GM23338 (cell line): ENCODE measurements at regions not wholly inside any gene's neighbourhood (a gene's known extent, or its start where the extent isn't known, plus 50 kb on each side); places are given as distances from the start of the nearest gene placed in this dataset.

Source experiments
- ATAC-seq: fragments of 200-7000 bp; cut with Tn5 transposase; 3 replicates; pipeline ENCODE4 v1.9.1; 2020
- DNase-seq: peaks from one replicate; pipeline ENCODE4 v3.0.0-alpha.2; 2015; ENCODE audit warnings: low spot score
- H2AFZ ChIP-seq: fragments of 200-600 bp; sonication (generic); 2 replicates; pipeline ENCODE4 v1.8.0; 2016; ENCODE audit warnings: antibody characterized with exemption, mild to moderate bottlenecking, moderate library complexity
- H3F3A ChIP-seq: fragments of 200-600 bp; sonication (generic); replicated peaks from 2 replicates; pipeline ENCODE4 v1.8.0; 2017; ENCODE audit warnings: antibody characterized with exemption, mixed run types, low read depth
- H3K27ac ChIP-seq: fragments of 200-600 bp; sonication (generic); 2 replicates; pipeline ENCODE4 v1.6.1; 2016; ENCODE audit warnings: low read depth
- H3K27me3 ChIP-seq: fragments of 200-600 bp; sonication (generic); 2 replicates; pipeline ENCODE4 v1.8.0; 2016; ENCODE audit warnings: mild to moderate bottlenecking, mixed run types, moderate library complexity; ENCODE audit not compliant: insufficient read depth
- H3K36me3 ChIP-seq: fragments of 200-600 bp; sonication (generic); 2 replicates; pipeline ENCODE4 v1.8.0; 2016; ENCODE audit warnings: mild to moderate bottlenecking; ENCODE audit not compliant: insufficient read depth
- H3K4me1 ChIP-seq: fragments of 200-600 bp; sonication (generic); 2 replicates; pipeline ENCODE4 v1.8.0; 2016; ENCODE audit warnings: mild to moderate bottlenecking, moderate library complexity; ENCODE audit not compliant: insufficient read depth
- H3K4me2 ChIP-seq: fragments of 200-600 bp; sonication (generic); 2 replicates; pipeline ENCODE4 v1.7.1; 2017; ENCODE audit warnings: mixed run types
- H3K4me3 ChIP-seq: fragments of 200-600 bp; sonication (generic); 2 replicates; pipeline ENCODE4 v1.6.1; 2016; ENCODE audit warnings: mixed run types
- H3K79me2 ChIP-seq: fragments of 200-600 bp; sonication (generic); replicated peaks from 2 replicates; pipeline ENCODE4 v1.8.0; 2017; ENCODE audit warnings: mild to moderate bottlenecking; ENCODE audit not compliant: insufficient read depth
- H3K9me2 ChIP-seq: fragments of 200-600 bp; sonication (generic); 2 replicates; pipeline ENCODE4 v1.8.0; 2017; ENCODE audit not compliant: insufficient read depth
- H4K20me1 ChIP-seq: fragments of 200-600 bp; sonication (generic); replicated peaks from 2 replicates; pipeline ENCODE4 v1.8.0; 2017; ENCODE audit warnings: mild to moderate bottlenecking; ENCODE audit not compliant: insufficient read depth
- H3K27ac Mint-ChIP-seq: 2 replicates; pipeline ENCODE4 v1.8.0; 2020; ENCODE audit warnings: inconsistent platforms, mild to moderate bottlenecking, moderate library complexity, mixed read lengths
- H3K27me3 Mint-ChIP-seq: 3 replicates; pipeline ENCODE4 v1.8.0; 2022; ENCODE audit warnings: low read depth, mild to moderate bottlenecking, moderate library complexity, mixed read lengths, inconsistent platforms; ENCODE audit not compliant: insufficient read depth, poor library complexity
- H3K36me3 Mint-ChIP-seq: 3 replicates; pipeline ENCODE4 v1.8.0; 2021; ENCODE audit warnings: low read depth, mild to moderate bottlenecking, inconsistent platforms, moderate library complexity, mixed read lengths
- H3K4me1 Mint-ChIP-seq: 3 replicates; pipeline ENCODE4 v1.8.0; 2020; ENCODE audit warnings: mild to moderate bottlenecking, inconsistent platforms, mixed read lengths
- H3K4me3 Mint-ChIP-seq: 3 replicates; pipeline ENCODE4 v1.8.0; 2021; ENCODE audit warnings: moderate library complexity, mild to moderate bottlenecking, inconsistent platforms, mixed read lengths
- H3K9me3 Mint-ChIP-seq: 3 replicates; pipeline ENCODE4 v1.8.0; 2020; ENCODE audit warnings: moderate library complexity, mild to moderate bottlenecking, inconsistent platforms, mixed read lengths
- CREB1 ChIP-seq: fragments of 250-450 bp; sonication (Bioruptor Pico); IDR thresholded peaks from 2 replicates; pipeline ENCODE4 v1.5.0; 2020; ENCODE audit warnings: low read depth, mild to moderate bottlenecking, moderate library complexity
- EZH2 ChIP-seq: fragments of 200-600 bp; sonication (generic); IDR thresholded peaks from one replicate; pipeline ENCODE4 v1.8.0; 2017; ENCODE audit warnings: antibody characterized with exemption, mild to moderate bottlenecking, low read depth; ENCODE audit not compliant: unreplicated experiment
- NANOG ChIP-seq: IDR thresholded peaks from 2 replicates; pipeline ENCODE4 v1.6.1; 2016; ENCODE audit warnings: antibody characterized with exemption, borderline replicate concordance
- POLR2AphosphoS5 ChIP-seq: IDR thresholded peaks from 2 replicates; pipeline ENCODE4 v1.6.1; 2016; ENCODE audit warnings: antibody characterized with exemption, low read depth
- ZNF114 ChIP-seq: fragments of 250-450 bp; sonication (Bioruptor Pico); IDR thresholded peaks from 2 replicates; pipeline ENCODE4 v1.5.0; 2020; ENCODE audit warnings: mild to moderate bottlenecking, moderate library complexity
- ZNF331 ChIP-seq: fragments of 250-450 bp; sonication (Bioruptor Pico); IDR thresholded peaks from 2 replicates; pipeline ENCODE4 v1.5.0; 2020; ENCODE audit warnings: low read depth, mild to moderate bottlenecking, moderate library complexity
- TF ChIP-seq, protein P1 (sequence below): fragments of 250-450 bp; sonication (Bioruptor Pico); IDR thresholded peaks from 2 replicates; pipeline ENCODE4 v1.5.0; 2020; ENCODE audit warnings: mild to moderate bottlenecking, moderate library complexity
- TF ChIP-seq, protein P2 (sequence below): IDR thresholded peaks from 2 replicates; pipeline ENCODE4 v1.6.1; 2016; ENCODE audit warnings: antibody characterized with exemption

DNA sequence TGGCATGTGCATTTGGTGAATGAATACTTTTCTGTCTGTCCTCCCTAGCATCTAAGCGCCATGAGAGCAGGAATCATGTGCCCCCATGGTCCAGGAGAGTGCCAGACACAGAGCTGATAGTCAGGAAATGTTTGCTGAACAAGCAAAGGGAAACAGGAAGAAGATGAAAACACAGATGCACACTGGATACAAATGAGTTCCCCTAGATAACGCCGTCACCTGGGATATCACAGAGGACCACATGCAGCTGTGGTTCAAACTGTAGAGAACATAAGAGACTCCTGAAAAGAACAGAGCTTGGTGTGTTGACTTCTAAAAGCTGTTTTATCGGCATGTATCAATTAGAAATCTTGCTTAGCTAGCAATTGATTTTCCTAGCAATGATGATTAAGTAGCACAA lies 293.7 kb downstream of the BTBD3 start (continued):
- TF ChIP-seq, protein P1, sequence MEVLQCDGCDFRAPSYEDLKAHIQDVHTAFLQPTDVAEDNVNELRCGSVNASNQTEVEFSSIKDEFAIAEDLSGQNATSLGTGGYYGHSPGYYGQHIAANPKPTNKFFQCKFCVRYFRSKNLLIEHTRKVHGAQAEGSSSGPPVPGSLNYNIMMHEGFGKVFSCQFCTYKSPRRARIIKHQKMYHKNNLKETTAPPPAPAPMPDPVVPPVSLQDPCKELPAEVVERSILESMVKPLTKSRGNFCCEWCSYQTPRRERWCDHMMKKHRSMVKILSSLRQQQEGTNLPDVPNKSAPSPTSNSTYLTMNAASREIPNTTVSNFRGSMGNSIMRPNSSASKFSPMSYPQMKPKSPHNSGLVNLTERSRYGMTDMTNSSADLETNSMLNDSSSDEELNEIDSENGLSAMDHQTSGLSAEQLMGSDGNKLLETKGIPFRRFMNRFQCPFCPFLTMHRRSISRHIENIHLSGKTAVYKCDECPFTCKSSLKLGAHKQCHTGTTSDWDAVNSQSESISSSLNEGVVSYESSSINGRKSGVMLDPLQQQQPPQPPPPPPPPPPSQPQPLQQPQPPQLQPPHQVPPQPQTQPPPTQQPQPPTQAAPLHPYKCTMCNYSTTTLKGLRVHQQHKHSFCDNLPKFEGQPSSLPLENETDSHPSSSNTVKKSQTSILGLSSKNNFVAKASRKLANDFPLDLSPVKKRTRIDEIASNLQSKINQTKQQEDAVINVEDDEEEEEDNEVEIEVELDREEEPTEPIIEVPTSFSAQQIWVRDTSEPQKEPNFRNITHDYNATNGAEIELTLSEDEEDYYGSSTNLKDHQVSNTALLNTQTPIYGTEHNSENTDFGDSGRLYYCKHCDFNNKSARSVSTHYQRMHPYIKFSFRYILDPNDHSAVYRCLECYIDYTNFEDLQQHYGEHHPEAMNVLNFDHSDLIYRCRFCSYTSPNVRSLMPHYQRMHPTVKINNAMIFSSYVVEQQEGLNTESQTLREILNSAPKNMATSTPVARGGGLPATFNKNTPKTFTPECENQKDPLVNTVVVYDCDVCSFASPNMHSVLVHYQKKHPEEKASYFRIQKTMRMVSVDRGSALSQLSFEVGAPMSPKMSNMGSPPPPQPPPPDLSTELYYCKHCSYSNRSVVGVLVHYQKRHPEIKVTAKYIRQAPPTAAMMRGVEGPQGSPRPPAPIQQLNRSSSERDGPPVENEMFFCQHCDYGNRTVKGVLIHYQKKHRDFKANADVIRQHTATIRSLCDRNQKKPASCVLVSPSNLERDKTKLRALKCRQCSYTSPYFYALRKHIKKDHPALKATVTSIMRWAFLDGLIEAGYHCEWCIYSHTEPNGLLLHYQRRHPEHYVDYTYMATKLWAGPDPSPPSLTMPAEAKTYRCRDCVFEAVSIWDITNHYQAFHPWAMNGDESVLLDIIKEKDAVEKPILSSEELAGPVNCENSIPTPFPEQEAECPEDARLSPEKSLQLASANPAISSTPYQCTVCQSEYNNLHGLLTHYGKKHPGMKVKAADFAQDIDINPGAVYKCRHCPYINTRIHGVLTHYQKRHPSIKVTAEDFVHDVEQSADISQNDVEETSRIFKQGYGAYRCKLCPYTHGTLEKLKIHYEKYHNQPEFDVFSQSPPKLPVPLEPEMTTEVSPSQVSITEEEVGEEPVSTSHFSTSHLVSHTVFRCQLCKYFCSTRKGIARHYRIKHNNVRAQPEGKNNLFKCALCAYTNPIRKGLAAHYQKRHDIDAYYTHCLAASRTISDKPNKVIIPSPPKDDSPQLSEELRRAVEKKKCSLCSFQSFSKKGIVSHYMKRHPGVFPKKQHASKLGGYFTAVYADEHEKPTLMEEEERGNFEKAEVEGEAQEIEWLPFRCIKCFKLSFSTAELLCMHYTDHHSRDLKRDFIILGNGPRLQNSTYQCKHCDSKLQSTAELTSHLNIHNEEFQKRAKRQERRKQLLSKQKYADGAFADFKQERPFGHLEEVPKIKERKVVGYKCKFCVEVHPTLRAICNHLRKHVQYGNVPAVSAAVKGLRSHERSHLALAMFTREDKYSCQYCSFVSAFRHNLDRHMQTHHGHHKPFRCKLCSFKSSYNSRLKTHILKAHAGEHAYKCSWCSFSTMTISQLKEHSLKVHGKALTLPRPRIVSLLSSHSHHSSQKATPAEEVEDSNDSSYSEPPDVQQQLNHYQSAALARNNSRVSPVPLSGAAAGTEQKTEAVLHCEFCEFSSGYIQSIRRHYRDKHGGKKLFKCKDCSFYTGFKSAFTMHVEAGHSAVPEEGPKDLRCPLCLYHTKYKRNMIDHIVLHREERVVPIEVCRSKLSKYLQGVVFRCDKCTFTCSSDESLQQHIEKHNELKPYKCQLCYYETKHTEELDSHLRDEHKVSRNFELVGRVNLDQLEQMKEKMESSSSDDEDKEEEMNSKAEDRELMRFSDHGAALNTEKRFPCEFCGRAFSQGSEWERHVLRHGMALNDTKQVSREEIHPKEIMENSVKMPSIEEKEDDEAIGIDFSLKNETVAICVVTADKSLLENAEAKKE (CRISPR knock-in tag), result no peak
- TF ChIP-seq, protein P2, sequence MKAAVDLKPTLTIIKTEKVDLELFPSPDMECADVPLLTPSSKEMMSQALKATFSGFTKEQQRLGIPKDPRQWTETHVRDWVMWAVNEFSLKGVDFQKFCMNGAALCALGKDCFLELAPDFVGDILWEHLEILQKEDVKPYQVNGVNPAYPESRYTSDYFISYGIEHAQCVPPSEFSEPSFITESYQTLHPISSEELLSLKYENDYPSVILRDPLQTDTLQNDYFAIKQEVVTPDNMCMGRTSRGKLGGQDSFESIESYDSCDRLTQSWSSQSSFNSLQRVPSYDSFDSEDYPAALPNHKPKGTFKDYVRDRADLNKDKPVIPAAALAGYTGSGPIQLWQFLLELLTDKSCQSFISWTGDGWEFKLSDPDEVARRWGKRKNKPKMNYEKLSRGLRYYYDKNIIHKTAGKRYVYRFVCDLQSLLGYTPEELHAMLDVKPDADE, result no peak

DNA sequence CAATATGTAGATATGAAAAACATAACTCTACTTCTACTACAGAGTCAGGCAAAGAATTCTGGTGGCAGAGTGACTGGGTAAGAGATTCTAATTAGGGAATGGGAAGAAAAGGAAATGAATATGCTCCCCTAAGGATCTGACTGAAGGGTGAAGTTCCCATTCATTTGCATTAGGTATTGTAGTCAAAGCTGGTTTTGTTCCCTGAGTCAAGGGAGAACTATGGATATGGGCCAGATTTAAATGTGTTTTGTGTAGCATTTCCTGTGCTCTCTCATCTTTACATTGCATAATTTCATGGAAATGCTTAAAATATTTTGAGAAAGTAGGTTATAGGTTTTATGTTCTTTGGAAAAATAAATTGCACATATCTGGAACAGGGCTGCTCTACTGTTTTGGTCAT lies 299.7 kb downstream of the BTBD3 start:
- no peak overlapping the region for H3K27ac ChIP-seq
- ATAC-seq, result peak; percentile 71
- peaks cover 7% of the 10 kb centered on the region; the same call in 1 of the 3 replicates for H3K36me3 Mint-ChIP-seq

More for the DNA sequence above, 299.7 kb downstream of the BTBD3 start:
- H3K4me1 ChIP-seq, result peaks cover 14% of the 10 kb centered on the region; the same call in 1 of the 2 replicates
- H3K9me3 Mint-ChIP-seq, result peaks cover 10% of the 10 kb centered on the region
- TF ChIP-seq ZNF114 (CRISPR knock-in tag) (no peak), ZNF331 (CRISPR knock-in tag) (no peak), POLR2AphosphoS5 (no peak), CREB1 (CRISPR knock-in tag) (no peak), NANOG (no peak), EZH2 (no peak)
- TF ChIP-seq, protein P2, result no peak
- peaks cover 12% of the 10 kb centered on the region; the same call in 1 of the 2 replicates for H3K9me2 ChIP-seq
- no peak overlapping the region for H3K4me3 Mint-ChIP-seq
- H3K27me3 Mint-ChIP-seq, result peaks cover 2% of the 10 kb centered on the region
- H3K36me3 ChIP-seq, result no peaks in the 10 kb centered on the region
- H3K4me2 ChIP-seq, result peak overlapping the region; percentile 8; the same call in 1 of the 2 replicates
- no peak overlapping the region for H2AFZ ChIP-seq
- peak overlapping the region; percentile 11 for H3K27ac Mint-ChIP-seq
- H3K4me3 ChIP-seq, result no peak overlapping the region
- no peaks in the 10 kb centered on the region for H3K27me3 ChIP-seq
- DNase-seq, result peak; percentile 36
- H4K20me1 ChIP-seq, result no peaks in the 10 kb centered on the region
- peaks cover 18% of the 10 kb centered on the region for H3K4me1 Mint-ChIP-seq
- no peaks in the 10 kb centered on the region for H3K79me2 ChIP-seq
- H3F3A ChIP-seq, result no peaks in the 10 kb centered on the region
